CD14-positive monocyte (primary cell): ENCODE measurements at regions not wholly inside any gene's neighbourhood (a gene's known extent, or its start where the extent isn't known, plus 50 kb on each side); places are given as distances from the start of the nearest gene placed in this dataset.

Experiments used
- DNase-seq, 3 donors: peaks; one replicate each; pipeline ENCODE4 v3.0.0-alpha.2; 2011 to 2022
- H2AFZ ChIP-seq: 2 replicates; pipeline ENCODE4 v1.6.0; 2012; ENCODE audit warnings: mild to moderate bottlenecking, low read depth, low read length, inconsistent platforms; ENCODE audit not compliant: insufficient read depth, poor library complexity, severe bottlenecking
- H3K27ac ChIP-seq, 2 donors: 1 replicate in 1 of 2; 2 replicates in 1 of 2; pipeline ENCODE4 v1.5.1; 2012 to 2013; ENCODE audit warnings: low read length in 2 of 2, control low read depth in 1 of 2, inconsistent platforms in 1 of 2, low read depth in 1 of 2, mild to moderate bottlenecking in 1 of 2
- H3K27me3 ChIP-seq, 2 donors: one replicate each; pipeline versions ENCODE4 v1.6.0 to v1.6.1; 2011 to 2013; ENCODE audit warnings: low read length in 2 of 2; ENCODE audit not compliant: control insufficient read depth in 2 of 2, insufficient read depth in 2 of 2
- H3K36me3 ChIP-seq, 2 donors: replicated peaks in 1 of 2; 1 replicate in 1 of 2; 2 replicates in 1 of 2; pipeline versions ENCODE4 v1.5.1 to v1.6.1; 2012 to 2013; ENCODE audit warnings: low read length in 2 of 2, control low read depth in 1 of 2, inconsistent platforms in 1 of 2, mild to moderate bottlenecking in 1 of 2; ENCODE audit not compliant: insufficient read depth in 2 of 2, control insufficient read depth in 1 of 2
- H3K4me1 ChIP-seq, 2 donors: 1 replicate in 1 of 2; 2 replicates in 1 of 2; pipeline versions ENCODE4 v1.5.1 to v1.6.1; 2012 to 2013; ENCODE audit warnings: low read length in 2 of 2, control low read depth in 1 of 2, inconsistent platforms in 1 of 2, mild to moderate bottlenecking in 1 of 2, moderate library complexity in 1 of 2; ENCODE audit not compliant: insufficient read depth in 2 of 2, control insufficient read depth in 1 of 2
- H3K4me2 ChIP-seq: replicated peaks from 2 replicates; pipeline ENCODE3; 2012; ENCODE audit warnings: low read length, moderate library complexity, mild to moderate bottlenecking; ENCODE audit not compliant: poor library complexity, severe bottlenecking; ENCODE audit errors: extremely low read depth
- H3K4me3 ChIP-seq, 3 experiments: fragments of 200-600 bp in 1 of 3; sonication (generic) in 1 of 3; replicated peaks in 1 of 3; 1 replicate in 2 of 3; 2 replicates in 1 of 3; pipeline ENCODE4 v1.5.1; 2011 to 2013; ENCODE audit warnings: low read length in 3 of 3, mild to moderate bottlenecking in 3 of 3, control low read depth in 2 of 3, low read depth in 2 of 3, inconsistent platforms in 1 of 3, moderate library complexity in 1 of 3
- H3K79me2 ChIP-seq: 2 replicates; pipeline ENCODE4 v1.6.0; 2012; ENCODE audit warnings: mild to moderate bottlenecking, control low read depth, inconsistent platforms, low read length, moderate library complexity; ENCODE audit not compliant: insufficient read depth
- H3K9ac ChIP-seq: 2 replicates; pipeline ENCODE4 v1.6.0; 2017; ENCODE audit warnings: low read length, mild to moderate bottlenecking; ENCODE audit not compliant: insufficient read depth, poor library complexity, severe bottlenecking
- H3K9me3 ChIP-seq, 2 donors: replicated peaks in 1 of 2; 1 replicate in 1 of 2; 2 replicates in 1 of 2; pipeline versions ENCODE4 v1.5.1 to v1.6.1; 2012 to 2013; ENCODE audit warnings: low read length in 2 of 2, control low read depth in 1 of 2; ENCODE audit not compliant: control insufficient read depth in 1 of 2, insufficient read depth in 1 of 2
- H4K20me1 ChIP-seq: 2 replicates; pipeline ENCODE4 v1.6.0; 2012; ENCODE audit warnings: mild to moderate bottlenecking, low read length, control low read depth, moderate library complexity; ENCODE audit not compliant: insufficient read depth
- H3K27ac Mint-ChIP-seq, 7 donors: one replicate each; pipeline ENCODE4 v1.8.0; 2020; ENCODE audit warnings: mild to moderate bottlenecking in 7 of 7, mixed read lengths in 7 of 7, moderate library complexity in 6 of 7, inconsistent platforms in 2 of 7
- H3K27me3 Mint-ChIP-seq, 3 donors: one replicate each; pipeline ENCODE4 v1.8.0; 2021 to 2022; ENCODE audit warnings: low read depth in 3 of 3, mild to moderate bottlenecking in 3 of 3, mixed read lengths in 3 of 3, moderate library complexity in 3 of 3, inconsistent platforms in 1 of 3
- H3K36me3 Mint-ChIP-seq, 2 donors: one replicate each; pipeline ENCODE4 v1.8.0; 2020; ENCODE audit warnings: mixed read lengths in 2 of 2, inconsistent platforms in 1 of 2, mild to moderate bottlenecking in 1 of 2
- H3K4me1 Mint-ChIP-seq: one replicate; pipeline ENCODE4 v1.8.0; 2020; ENCODE audit warnings: mild to moderate bottlenecking, mixed read lengths
- H3K4me3 Mint-ChIP-seq, 2 donors: one replicate each; pipeline ENCODE4 v1.8.0; 2020; ENCODE audit warnings: mild to moderate bottlenecking in 2 of 2, mixed read lengths in 2 of 2, moderate library complexity in 1 of 2
- H3K9me3 Mint-ChIP-seq, 7 donors: one replicate each; pipeline ENCODE4 v1.8.0; 2020 to 2022; ENCODE audit warnings: mixed read lengths in 7 of 7, mild to moderate bottlenecking in 6 of 7, moderate library complexity in 6 of 7, inconsistent platforms in 2 of 7
- WGBS: methylation state at CpG from one replicate; pipeline ENCODE4 v1.1.5; 2013; ENCODE audit warnings: missing lambda C conversion rate; ENCODE audit not compliant: insufficient coverage; 5-methylcytosine and 5-hydroxymethylcytosine counted together
- intact Hi-C, 2 donors: fragments of 100-400 bp; cut with micrococcal nuclease; formaldehyde crosslinking; loops; one replicate each; pipeline versions ENCODE4 v1.15.0 to v1.15.1; 2023
- TF ChIP-seq, protein P1 (sequence below): fragments of 200-600 bp; IDR thresholded peaks from one replicate; pipeline ENCODE4 v1.8.0; 2022; ENCODE audit warnings: antibody characterized with exemption, mild to moderate bottlenecking

DNA sequence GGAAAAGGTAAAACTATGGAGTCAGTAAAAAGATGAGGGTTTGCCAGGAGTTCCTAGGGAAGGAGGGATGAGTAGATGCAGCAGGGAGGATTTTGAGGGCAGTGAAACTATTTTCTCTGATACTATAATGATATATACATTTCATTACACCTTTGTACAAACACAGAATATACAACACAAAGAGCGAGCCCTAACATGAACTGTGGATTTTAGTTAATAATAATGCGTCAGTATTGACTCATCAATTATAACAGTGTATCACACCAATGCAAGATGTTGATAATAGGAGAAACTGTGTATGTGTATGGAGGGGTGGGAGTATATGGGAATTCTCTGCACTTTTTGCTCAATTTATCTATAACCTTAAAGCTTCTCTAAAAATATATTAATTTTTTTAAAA lies 404.3 kb upstream of the NOVA1 start:
- Mint-ChIP-seq H3K27me3 (no peaks in the 10 kb centered on the region), H3K36me3 (no peaks in the 10 kb centered on the region), H3K4me3 (no peak overlapping the region), H3K9me3 (peaks cover 0 to 4% (median 0%) of the 10 kb centered on the region in 7 donors), H3K4me1 (no peaks in the 10 kb centered on the region), H3K27ac (no peak overlapping the region)
- H3K36me3 ChIP-seq, result no peaks in the 10 kb centered on the region
- no peaks in the 10 kb centered on the region for H4K20me1 ChIP-seq
- no peaks in the 10 kb centered on the region for H3K79me2 ChIP-seq
- H3K27ac ChIP-seq, result no peak overlapping the region
- TF ChIP-seq, protein P1, sequence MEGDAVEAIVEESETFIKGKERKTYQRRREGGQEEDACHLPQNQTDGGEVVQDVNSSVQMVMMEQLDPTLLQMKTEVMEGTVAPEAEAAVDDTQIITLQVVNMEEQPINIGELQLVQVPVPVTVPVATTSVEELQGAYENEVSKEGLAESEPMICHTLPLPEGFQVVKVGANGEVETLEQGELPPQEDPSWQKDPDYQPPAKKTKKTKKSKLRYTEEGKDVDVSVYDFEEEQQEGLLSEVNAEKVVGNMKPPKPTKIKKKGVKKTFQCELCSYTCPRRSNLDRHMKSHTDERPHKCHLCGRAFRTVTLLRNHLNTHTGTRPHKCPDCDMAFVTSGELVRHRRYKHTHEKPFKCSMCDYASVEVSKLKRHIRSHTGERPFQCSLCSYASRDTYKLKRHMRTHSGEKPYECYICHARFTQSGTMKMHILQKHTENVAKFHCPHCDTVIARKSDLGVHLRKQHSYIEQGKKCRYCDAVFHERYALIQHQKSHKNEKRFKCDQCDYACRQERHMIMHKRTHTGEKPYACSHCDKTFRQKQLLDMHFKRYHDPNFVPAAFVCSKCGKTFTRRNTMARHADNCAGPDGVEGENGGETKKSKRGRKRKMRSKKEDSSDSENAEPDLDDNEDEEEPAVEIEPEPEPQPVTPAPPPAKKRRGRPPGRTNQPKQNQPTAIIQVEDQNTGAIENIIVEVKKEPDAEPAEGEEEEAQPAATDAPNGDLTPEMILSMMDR, result no peak
- DNase-seq, result no peak
- WGBS, result no CpG with 5 or more reads among the region's 2 CpGs
- no peak overlapping the region for H3K4me2 ChIP-seq
- no peaks in the 10 kb centered on the region for H3K9me3 ChIP-seq
- H3K4me3 ChIP-seq, result no peak overlapping the region
- no peak overlapping the region for H2AFZ ChIP-seq
- no peaks in the 10 kb centered on the region for H3K27me3 ChIP-seq
- intact Hi-C loops, result no loop called here
- H3K9ac ChIP-seq, result no peak overlapping the region
- H3K4me1 ChIP-seq, result no peaks in the 10 kb centered on the region

GRCh38 chr14:27006570-27006969 lies 408.7 kb upstream of the NOVA1 start:
- H3K27ac Mint-ChIP-seq, result no peak overlapping the region
- no peaks in the 10 kb centered on the region for H3K4me1 Mint-ChIP-seq
- no peak overlapping the region for H3K4me2 ChIP-seq
- no peak overlapping the region for H3K4me3 ChIP-seq
- H4K20me1 ChIP-seq, result no peaks in the 10 kb centered on the region
- no peak overlapping the region for H3K4me3 Mint-ChIP-seq
- no peak overlapping the region for H3K27ac ChIP-seq
- no CpG with 5 or more reads among the region's 1 CpG for WGBS
- H3K79me2 ChIP-seq, result no peaks in the 10 kb centered on the region
- DNase-seq, result no peak
- no peaks in the 10 kb centered on the region for H3K27me3 ChIP-seq
- peaks cover 0 to 1% (median 0%) of the 10 kb centered on the region in 7 donors for H3K9me3 Mint-ChIP-seq
- H3K9ac ChIP-seq, result no peak overlapping the region
- no peaks in the 10 kb centered on the region for H3K4me1 ChIP-seq
- no peaks in the 10 kb centered on the region for H3K9me3 ChIP-seq
- H3K36me3 ChIP-seq, result no peaks in the 10 kb centered on the region
- no peaks in the 10 kb centered on the region for H3K36me3 Mint-ChIP-seq
- H3K27me3 Mint-ChIP-seq, result peaks cover 0 to 1% (median 0%) of the 10 kb centered on the region in 3 donors
- H2AFZ ChIP-seq, result no peak overlapping the region
- intact Hi-C loops, result no loop called here
- TF ChIP-seq, protein P1, result no peak
